NOMO-1 treated with dmso at 0.1 percent for 144 hours (cell line): ENCODE measurements at regions not wholly inside any gene's neighbourhood (a gene's known extent, or its start where the extent isn't known, plus 50 kb on each side); places are given as distances from the start of the nearest gene placed in this dataset.

ENCODE experiments used
- DNase-seq: peaks from one replicate; lab custom pipeline; 2025; ENCODE audit not compliant: unreplicated experiment; lab: John Stamatoyannopoulos, UW

GRCh38 chr3:190252080-190252479, 70.2 kb downstream of the CLDN1 start:
- DNase-seq = peak; percentile 57

DNA sequence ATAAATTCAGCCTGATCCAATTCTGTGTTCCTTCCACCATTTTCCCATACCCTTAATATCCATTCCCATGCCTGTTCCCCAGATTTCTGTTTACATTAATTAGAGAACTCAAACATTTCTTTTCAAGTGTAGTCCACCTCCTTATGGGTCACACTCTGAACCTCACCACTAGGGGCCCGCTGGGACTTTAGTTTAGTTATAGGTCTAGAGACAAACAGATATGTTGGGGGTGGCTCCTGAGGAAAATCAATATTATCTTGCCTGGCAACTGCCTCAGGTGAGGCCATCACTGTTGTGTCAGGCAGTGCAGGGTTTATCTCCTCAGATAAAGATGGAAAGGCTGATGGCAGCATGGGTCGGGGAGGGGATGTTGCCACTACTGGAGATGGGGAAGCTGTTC, 72.8 kb downstream of the CLDN1 start:
- DNase-seq = no peak

- no peak for DNase-seq
Observed at GRCh38 chr3:190242147-190242546, 80.1 kb downstream of the CLDN1 start.

DNA sequence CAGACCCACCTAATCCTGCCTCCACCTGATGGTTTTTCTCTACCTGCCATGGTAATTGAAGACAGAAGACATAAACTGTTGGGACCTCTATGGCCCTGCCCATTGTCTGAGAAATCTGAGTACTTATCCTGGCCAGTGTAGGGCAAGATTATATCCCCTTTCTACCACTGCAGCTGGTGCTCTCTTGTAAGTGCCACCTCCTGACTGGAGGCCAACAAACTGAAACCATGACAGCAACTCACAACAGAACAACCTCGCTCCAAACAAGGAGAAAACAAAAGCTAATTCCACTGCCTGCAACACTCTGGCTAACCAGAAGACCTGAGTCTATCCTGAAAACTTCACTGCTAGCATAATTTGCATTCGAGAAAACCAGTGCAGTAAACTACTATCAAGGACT, 82.9 kb downstream of the CLDN1 start:
- no peak for DNase-seq

- no peak for DNase-seq
Observed at GRCh38 chr3:190238871-190239270, 83.4 kb downstream of the CLDN1 start.

- DNase-seq = no peak
Observed at GRCh38 chr3:190234621-190235020, 87.6 kb downstream of the CLDN1 start.

DNA sequence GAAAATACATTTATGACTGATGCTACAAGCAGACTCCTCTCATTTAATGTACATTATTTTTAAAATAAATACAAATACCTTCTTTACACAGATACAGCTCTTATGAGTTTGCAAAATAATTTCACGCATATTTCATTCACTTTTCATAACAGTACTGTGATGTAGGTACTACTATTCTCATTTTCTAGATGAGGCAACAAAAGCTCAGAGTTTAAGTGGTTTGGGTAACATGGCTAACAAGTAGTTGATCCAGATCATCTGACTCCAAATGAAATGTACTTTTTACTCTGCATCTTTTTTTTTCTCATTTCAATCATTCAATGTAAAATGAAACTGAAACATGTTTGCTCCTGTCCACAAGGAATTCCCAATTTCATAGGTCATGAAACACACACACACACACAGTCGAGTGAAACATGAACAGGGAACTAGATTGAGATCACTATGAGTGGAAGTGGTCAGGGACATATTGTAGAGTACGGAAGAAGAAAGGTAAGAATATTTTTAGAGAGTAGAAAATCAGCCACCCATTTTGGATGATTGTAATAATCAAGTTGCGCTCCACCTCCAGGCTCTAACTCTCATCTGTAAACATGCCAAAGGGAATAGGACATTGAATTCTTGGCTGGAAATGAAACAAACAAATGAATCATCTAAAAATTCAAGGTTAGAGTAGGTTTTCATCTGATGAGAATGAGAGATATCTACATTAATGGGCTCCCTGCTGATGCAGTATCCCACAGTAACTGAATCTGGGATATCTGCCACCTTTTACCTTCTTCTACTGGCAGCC, 92.4 kb downstream of the CLDN1 start:
- no peak for DNase-seq

DNA sequence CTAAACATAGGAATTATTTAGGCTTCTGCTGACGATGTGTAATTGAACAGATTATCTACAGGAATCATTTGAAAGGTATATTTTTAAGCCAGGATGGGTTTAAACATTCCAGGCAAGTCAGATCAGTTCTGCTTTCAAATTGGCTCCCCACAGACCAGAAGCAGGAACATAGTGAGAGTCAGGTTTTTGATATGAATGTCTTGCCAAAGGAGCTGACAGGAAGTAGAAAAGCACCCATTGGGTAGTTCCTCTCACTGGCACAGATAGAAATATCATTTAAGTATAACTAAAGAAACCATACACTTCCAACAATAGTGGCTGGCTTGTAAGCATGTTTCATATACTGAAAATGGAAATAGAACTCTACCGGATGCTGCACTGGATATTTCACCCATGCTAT, 95.2 kb downstream of the CLDN1 start:
- no peak for DNase-seq

DNA sequence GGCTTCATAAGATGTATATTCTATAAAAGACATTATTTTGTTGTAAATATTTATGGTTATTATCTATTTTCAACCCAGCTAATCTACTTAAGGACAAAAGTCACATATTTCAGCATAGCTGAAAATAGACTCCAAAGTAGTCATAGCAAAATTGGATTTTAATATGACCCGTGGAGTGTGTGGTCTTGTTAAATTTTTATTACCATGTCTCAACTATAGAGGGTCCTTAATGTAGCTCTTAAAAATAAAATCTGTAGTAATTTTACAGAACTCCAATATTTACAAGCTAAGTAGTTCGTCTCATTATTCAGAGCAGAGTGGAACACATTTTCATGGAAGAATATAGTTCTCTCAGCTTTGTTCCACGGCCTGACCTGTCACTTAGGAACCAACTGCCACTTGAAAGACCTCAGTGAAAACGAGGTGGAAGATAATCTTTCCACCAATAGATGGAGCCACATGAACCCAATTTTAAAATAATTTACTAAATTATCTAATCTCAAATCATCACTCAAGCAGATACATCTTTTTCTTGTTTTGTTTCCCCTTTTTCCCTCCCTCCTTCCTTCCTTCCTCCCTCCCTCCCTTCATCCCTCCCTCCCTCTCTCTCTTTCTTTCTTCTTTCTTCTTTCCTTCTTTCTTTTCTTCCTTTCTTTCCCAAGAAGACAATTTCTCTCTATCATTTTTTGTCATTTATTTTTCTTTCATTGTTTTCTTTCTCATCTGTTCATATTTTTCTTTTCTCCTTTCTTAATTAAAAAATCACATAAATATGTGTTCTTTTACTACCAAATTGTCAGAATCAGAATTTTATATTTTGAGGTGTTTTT, 97.2 kb downstream of the CLDN1 start:
- DNase-seq = no peak

GRCh38 chr3:190224456-190224855, 97.8 kb downstream of the CLDN1 start:
- no peak for DNase-seq

DNA sequence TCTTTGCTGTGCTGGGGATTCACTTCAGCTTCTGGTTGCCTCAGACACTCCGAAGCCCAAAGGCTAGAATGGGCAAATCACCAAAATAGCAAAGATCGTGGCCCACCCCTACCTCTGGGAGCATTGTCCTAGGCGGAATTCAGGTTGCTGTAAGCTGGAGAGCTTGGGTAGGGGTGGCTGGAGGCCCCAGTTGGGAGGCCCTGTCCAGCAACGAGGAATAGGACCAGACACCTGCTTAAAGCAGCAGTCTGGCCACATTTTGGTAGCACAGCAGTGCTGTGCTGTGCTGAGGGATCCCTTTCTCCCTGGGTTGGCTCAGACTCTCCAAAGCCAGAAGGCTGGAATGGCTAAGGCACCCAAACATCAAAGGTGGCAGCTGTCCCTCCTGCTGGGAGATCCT, 99.3 kb downstream of the CLDN1 start:
- no peak for DNase-seq

DNA sequence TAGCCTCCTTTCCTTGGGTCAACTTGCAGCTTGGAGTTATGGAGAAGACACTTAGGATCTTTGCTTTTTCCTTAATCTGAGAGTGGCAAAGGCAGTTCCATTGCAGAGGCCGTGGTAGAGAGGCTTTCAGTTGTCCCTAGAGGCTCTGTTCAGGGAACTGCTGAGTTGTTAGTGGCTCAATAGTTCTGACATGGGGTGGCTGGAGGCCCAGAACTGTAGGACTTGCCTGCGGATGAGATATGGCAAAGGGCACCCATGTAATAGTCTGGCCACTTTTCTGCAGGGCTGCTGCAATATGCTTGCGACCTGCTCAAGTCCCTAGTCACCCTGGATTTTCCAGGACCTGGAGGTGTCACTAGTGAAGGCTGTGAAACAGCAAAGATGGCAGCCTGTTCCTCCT, 99.9 kb downstream of the CLDN1 start:
- no peak for DNase-seq

DNA sequence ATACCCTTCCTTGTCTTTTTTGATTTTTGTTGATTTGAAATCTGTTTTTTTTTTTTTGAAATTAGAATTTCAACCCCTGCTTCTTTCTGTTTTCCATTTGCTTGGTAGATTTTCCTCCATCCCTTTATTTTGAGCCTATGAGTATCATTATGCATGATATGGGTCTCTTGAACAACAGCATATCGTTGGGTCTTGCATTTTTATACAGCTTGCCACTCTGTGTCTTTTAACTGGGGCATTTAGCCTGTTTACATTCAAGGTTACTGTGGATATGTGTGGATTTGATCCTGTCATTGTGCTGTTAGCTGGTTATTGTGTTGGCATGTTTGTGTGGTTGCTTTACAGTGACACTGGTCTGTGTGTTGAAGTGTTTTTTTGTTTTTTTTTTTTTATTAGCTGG, 99.7 kb upstream of the P3H2 start:
- no peak for DNase-seq

- peak; percentile 41 for DNase-seq
Observed at GRCh38 chr3:190217081-190217480, 96.4 kb upstream of the P3H2 start.

GRCh38 chr3:190213727-190214126, 93.0 kb upstream of the P3H2 start:
- DNase-seq = no peak

DNA sequence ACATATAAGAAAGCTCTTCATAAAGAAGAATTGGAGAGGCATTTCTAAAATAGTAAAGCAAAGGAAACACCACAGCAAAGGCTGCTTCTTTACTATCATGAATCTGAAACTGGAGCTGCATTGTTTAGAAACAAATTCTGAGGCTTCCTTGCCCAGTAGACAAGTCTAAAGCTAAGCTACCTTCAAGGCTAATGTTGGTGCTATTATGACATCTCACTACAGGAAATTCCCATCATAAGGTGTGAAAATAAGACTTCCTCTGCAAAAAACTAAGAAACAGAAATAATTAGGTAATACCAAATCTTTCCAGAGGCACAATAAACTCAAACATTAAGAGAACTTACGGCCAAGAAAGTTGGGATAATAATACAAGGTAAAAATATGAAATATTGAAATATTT, 89.9 kb upstream of the P3H2 start:
- DNase-seq = no peak

DNA sequence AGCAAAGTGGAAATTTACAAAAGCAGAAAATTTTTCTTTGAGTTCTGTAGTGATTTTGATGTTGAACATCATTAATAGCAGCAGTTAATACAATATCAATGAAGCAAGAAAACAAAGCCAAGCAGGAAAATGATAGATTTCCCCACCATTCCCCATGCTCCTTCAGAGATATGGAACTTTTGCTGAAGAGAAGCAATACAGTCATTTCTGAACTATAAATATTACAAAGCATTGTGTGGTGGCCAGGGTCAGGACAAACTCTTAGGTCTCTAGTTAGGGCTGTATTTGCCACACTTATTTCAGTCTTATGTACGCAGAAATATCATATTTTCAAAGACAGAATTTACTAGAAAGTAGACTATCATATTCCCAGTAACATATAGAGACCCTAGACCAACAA, 88.8 kb upstream of the P3H2 start:
- no peak for DNase-seq

- DNase-seq = no peak
Observed at GRCh38 chr3:190208196-190208595, 87.5 kb upstream of the P3H2 start.

DNA sequence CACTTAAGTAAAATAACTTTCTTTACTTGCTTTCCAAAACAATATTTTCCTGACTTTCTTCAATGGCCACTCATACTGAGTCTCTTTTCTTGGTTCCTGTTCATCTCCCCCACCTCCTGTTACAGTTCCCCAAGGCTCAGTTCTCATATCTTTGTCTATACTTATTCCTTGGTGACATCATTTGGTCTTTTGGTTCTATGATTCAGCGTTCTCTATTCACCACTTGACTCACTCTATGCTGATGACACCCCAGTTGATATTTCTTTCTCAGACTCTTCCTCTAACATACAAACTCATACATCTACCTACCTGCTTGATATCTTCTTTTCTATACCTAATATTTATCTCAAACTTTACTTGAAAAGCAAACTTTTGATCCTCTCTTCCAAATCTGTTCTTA, 85.0 kb upstream of the P3H2 start:
- peak; percentile 19 for DNase-seq

GRCh38 chr3:190204200-190204599, 83.5 kb upstream of the P3H2 start:
- no peak for DNase-seq

DNA sequence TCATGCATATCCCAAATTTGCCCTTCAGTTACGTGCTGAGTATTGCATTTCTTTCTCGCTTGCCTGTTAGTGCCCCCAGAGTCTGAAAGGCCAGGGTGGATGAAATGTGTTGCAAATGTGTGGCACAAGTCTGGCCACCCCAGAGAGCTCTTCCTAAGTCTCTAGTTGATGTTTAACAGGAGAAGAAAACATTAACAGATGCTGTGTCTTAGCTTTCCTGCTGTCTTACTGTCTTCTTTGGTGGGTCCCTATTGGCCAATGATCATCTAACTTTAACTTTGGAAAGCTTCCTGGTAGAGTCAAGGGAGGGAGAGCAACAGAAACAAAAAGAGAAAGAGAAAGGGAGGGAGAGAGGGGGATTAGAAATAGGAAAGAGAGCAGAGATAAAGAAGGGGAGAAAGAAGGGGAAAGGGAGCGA, 76.7 kb upstream of the P3H2 start:
- no peak for DNase-seq

DNA sequence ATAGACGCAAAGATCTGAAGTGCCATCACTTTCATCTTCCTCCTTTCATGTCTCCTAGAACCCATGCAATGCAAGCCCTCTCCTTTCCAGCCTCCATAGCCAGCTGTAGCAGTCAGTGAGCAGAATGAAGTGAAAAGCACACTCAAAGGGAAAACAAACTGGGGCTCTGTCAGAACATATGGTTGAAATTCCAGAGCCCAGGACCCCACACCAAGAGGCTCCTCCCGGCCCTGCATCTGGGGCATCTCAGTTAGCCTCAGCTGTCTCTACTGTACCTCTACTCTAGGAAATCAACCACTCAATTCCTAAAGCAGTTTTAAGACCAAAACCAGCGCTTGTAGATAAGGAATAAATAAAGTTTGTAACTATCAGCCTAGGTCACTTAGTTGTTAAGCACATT, 73.8 kb upstream of the P3H2 start:
- DNase-seq = no peak
